ENCODE measurements at regions not wholly inside any gene's neighbourhood (a gene's known extent, or its start where the extent isn't known, plus 50 kb on each side); places are given as distances from the start of the nearest gene placed in this dataset.

DNA sequence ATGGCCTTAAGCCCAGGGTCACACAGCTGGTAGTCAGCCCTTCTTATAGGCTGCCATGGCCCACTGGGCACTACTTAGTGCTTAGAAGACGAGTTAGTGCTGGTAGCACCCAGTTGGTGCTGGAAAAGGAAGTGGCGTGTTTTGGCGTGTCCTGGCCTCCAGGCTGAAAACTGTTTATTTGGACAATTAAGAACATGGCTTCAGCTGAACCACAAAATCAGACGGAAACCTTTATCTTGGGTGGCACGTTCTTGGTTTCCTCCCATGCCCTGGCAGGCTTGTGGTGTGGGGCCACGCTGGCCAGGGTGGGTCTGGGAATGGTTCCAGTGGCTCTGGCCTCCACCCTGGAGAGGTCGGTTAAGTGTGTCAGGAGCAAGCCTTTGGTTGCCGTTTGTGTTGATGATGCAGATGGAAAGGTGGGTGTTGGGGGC is 141.5 kb upstream of the HAAO start:
- H3K9me3 ChIP-seq (ENCODE audit: control insufficient read depth, insufficient read depth, low read depth, low read length), result no peaks in the 10 kb centered on the region
- intact Hi-C loops (cut with micrococcal nuclease; ENCODE audit: unreplicated experiment), result no loop called here
- H3K4me3 ChIP-seq (ENCODE audit: low read depth in 2 of 2, low read length in 2 of 2), result no peak overlapping the region
- no peaks in the 10 kb centered on the region for H3K36me3 ChIP-seq (ENCODE audit: control insufficient read depth, insufficient read depth, low read length)
- in situ Hi-C loops (cut with HindIII; ENCODE audit: low pct_unique_long_range_greater_than_20kb, low sequenced_read_pairs), result no loop called here
- no TSS peak for BruUV-seq (replicated peaks)
- no peak for DNase-seq (ENCODE audit: low read depth, low spot score)
- POLR2A ChIA-PET, result interaction anchor here (0.6 kb wide), 1 partner anchor 93 kb away, joined by 4 read pairs; no protein-coding TSS in a partner anchor
- no peak overlapping the region for H3K27ac ChIP-seq (ENCODE audit: low read length)
- no peaks in the 10 kb centered on the region for H3K27me3 ChIP-seq (ENCODE audit: control insufficient read depth, insufficient read depth, low read length)
- ATAC-seq, result no peak
- no peaks in the 10 kb centered on the region for H3K4me1 ChIP-seq (ENCODE audit: control insufficient read depth, insufficient read depth, low read length)
- TF ChIP-seq, protein P1, sequence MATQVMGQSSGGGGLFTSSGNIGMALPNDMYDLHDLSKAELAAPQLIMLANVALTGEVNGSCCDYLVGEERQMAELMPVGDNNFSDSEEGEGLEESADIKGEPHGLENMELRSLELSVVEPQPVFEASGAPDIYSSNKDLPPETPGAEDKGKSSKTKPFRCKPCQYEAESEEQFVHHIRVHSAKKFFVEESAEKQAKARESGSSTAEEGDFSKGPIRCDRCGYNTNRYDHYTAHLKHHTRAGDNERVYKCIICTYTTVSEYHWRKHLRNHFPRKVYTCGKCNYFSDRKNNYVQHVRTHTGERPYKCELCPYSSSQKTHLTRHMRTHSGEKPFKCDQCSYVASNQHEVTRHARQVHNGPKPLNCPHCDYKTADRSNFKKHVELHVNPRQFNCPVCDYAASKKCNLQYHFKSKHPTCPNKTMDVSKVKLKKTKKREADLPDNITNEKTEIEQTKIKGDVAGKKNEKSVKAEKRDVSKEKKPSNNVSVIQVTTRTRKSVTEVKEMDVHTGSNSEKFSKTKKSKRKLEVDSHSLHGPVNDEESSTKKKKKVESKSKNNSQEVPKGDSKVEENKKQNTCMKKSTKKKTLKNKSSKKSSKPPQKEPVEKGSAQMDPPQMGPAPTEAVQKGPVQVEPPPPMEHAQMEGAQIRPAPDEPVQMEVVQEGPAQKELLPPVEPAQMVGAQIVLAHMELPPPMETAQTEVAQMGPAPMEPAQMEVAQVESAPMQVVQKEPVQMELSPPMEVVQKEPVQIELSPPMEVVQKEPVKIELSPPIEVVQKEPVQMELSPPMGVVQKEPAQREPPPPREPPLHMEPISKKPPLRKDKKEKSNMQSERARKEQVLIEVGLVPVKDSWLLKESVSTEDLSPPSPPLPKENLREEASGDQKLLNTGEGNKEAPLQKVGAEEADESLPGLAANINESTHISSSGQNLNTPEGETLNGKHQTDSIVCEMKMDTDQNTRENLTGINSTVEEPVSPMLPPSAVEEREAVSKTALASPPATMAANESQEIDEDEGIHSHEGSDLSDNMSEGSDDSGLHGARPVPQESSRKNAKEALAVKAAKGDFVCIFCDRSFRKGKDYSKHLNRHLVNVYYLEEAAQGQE (IDR thresholded peaks at IDR 0.05; ENCODE audit: insufficient read depth in 1 of 2, low read depth in 2 of 2, low read length in 1 of 2), result no peak
- TF ChIP-seq SIN3A (IDR thresholded peaks at IDR 0.05; ENCODE audit: borderline replicate concordance, insufficient read depth, low read depth, low read length) (no peak), TCF7L2 (IDR thresholded peaks at IDR 0.05; ENCODE audit: low read depth, low read length) (no peak), POLR2AphosphoS5 (IDR thresholded peaks at IDR 0.05; ENCODE audit: low read depth, low read length) (no peak)
- TF ChIP-seq, protein P2, sequence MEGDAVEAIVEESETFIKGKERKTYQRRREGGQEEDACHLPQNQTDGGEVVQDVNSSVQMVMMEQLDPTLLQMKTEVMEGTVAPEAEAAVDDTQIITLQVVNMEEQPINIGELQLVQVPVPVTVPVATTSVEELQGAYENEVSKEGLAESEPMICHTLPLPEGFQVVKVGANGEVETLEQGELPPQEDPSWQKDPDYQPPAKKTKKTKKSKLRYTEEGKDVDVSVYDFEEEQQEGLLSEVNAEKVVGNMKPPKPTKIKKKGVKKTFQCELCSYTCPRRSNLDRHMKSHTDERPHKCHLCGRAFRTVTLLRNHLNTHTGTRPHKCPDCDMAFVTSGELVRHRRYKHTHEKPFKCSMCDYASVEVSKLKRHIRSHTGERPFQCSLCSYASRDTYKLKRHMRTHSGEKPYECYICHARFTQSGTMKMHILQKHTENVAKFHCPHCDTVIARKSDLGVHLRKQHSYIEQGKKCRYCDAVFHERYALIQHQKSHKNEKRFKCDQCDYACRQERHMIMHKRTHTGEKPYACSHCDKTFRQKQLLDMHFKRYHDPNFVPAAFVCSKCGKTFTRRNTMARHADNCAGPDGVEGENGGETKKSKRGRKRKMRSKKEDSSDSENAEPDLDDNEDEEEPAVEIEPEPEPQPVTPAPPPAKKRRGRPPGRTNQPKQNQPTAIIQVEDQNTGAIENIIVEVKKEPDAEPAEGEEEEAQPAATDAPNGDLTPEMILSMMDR (IDR thresholded peaks at IDR 0.05), result no peak
- CTCF ChIA-PET, result no interaction called here

DNA sequence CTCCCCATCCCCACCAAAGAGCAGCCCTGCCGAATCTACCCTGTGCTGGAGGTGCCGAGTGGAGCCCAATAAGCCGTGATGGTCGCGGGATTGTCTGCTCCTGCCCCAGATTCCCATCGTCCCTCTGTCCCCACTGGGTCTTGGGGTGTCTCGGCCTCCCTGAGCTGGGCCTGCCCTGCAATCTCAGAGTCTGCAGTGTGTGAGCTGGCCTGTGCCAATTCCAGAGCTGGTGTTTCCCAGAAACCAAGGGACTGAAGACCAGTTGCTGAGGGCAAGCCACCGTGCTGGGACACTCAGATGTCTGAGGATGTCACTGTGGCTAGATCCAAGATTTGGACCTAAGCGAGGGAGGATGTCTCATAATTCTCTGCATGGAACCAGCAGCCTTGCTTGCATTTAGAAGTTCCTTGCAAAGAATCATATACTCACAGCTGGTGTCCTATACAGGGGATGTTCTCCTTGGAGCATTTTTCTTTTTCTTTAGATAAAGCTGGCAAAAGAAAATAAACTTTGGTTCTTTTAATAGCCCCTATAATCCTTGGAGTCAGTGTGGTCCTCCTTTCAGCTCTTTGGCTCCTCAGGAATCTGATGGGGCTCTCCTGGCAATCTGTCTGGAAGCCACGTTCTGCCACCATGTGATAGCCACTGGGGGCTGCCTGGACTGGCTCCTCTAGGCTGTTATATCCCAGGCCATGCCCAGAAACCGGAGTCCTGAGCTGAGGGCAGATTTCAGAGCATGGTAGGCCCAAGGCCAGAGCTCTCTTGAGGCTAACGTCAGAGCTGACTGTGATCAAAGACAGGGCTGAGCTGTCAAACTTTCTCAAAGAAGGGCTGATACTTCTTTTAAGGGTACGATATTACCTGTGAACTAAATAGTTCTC is 140.1 kb upstream of the HAAO start:
- ATAC-seq (no peak), DNase-seq (ENCODE audit: low read depth, low spot score) (no peak)
- TF ChIP-seq TCF7L2 (IDR thresholded peaks at IDR 0.05; ENCODE audit: low read depth, low read length) (no peak), SIN3A (IDR thresholded peaks at IDR 0.05; ENCODE audit: borderline replicate concordance, insufficient read depth, low read depth, low read length) (no peak), POLR2AphosphoS5 (IDR thresholded peaks at IDR 0.05; ENCODE audit: low read depth, low read length) (no peak)
- TF ChIP-seq, protein P1 (IDR thresholded peaks at IDR 0.05; ENCODE audit: insufficient read depth in 1 of 2, low read depth in 2 of 2, low read length in 1 of 2), result no peak
- TF ChIP-seq, protein P2 (IDR thresholded peaks at IDR 0.05), result no peak
- ChIA-PET POLR2A (no interaction called here), CTCF (interaction anchor here (0.7 kb wide), 1 partner anchor 772 kb away, joined by 3 read pairs; no protein-coding TSS in a partner anchor)
- in situ Hi-C loops (cut with HindIII; ENCODE audit: low pct_unique_long_range_greater_than_20kb, low sequenced_read_pairs), result no loop called here
- Histone ChIP-seq H3K9me3 (ENCODE audit: control insufficient read depth, insufficient read depth, low read depth, low read length) (no peaks in the 10 kb centered on the region), H3K4me3 (ENCODE audit: low read depth in 2 of 2, low read length in 2 of 2) (no peak overlapping the region), H3K27me3 (ENCODE audit: control insufficient read depth, insufficient read depth, low read length) (no peaks in the 10 kb centered on the region), H3K4me1 (ENCODE audit: control insufficient read depth, insufficient read depth, low read length) (no peaks in the 10 kb centered on the region), H3K27ac (ENCODE audit: low read length) (no peak overlapping the region), H3K36me3 (ENCODE audit: control insufficient read depth, insufficient read depth, low read length) (no peaks in the 10 kb centered on the region)
- intact Hi-C loops (cut with micrococcal nuclease; ENCODE audit: unreplicated experiment), result no loop called here
- no TSS peak for BruUV-seq (replicated peaks)

All from Panc1 (cell line).